Liver (tissue), 8 donors: ENCODE measurements at regions not wholly inside any gene's neighbourhood (a gene's known extent, or its start where the extent isn't known, plus 50 kb on each side); places are given as distances from the start of the nearest gene placed in this dataset.

Experiments
- DNase-seq: peaks from one replicate; pipeline ENCODE4 v3.0.0-alpha.2; 2017; ENCODE audit warnings: low spot score
- H3K27ac ChIP-seq, 2 donors: one replicate each; pipeline ENCODE4 v1.7.0; 2013; ENCODE audit warnings: inconsistent platforms in 2 of 2, low read length in 2 of 2, control low read depth in 1 of 2, low read depth in 1 of 2, mild to moderate bottlenecking in 1 of 2
- H3K27me3 ChIP-seq, 4 donors: one replicate each; pipeline versions ENCODE4 v1.6.1 to v1.7.0; 2013; ENCODE audit warnings: low read length in 3 of 4, inconsistent platforms in 1 of 4, mild to moderate bottlenecking in 1 of 4, moderate library complexity in 1 of 4; ENCODE audit not compliant: control insufficient read depth in 4 of 4, insufficient read depth in 4 of 4
- H3K36me3 ChIP-seq, 4 donors: one replicate each; pipeline versions ENCODE4 v1.6.1 to v1.7.0; 2013; ENCODE audit warnings: low read length in 3 of 4, mild to moderate bottlenecking in 3 of 4, low read depth in 1 of 4, moderate library complexity in 1 of 4; ENCODE audit not compliant: control insufficient read depth in 4 of 4, insufficient read depth in 3 of 4
- H3K4me1 ChIP-seq, 4 donors: one replicate each; pipeline versions ENCODE4 v1.6.1 to v1.7.0; 2013; ENCODE audit warnings: low read length in 3 of 4, mild to moderate bottlenecking in 3 of 4, moderate library complexity in 1 of 4; ENCODE audit not compliant: control insufficient read depth in 4 of 4, insufficient read depth in 4 of 4
- H3K4me3 ChIP-seq, 3 donors: one replicate each; pipeline versions ENCODE4 v1.6.1 to v1.7.0; 2013; ENCODE audit warnings: low read length in 3 of 3, control low read depth in 1 of 3, low read depth in 1 of 3, mild to moderate bottlenecking in 1 of 3
- H3K9ac ChIP-seq, 2 donors: one replicate each; pipeline ENCODE4 v1.7.0; 2013; ENCODE audit warnings: low read length in 2 of 2, mild to moderate bottlenecking in 2 of 2, moderate library complexity in 2 of 2, control low read depth in 1 of 2, low read depth in 1 of 2
- H3K9me3 ChIP-seq, 4 donors: one replicate each; pipeline versions ENCODE4 v1.6.1 to v1.7.0; 2013; ENCODE audit warnings: low read length in 3 of 4; ENCODE audit not compliant: control insufficient read depth in 4 of 4
- FOXA1 ChIP-seq: IDR thresholded peaks from 2 replicates; pipeline ENCODE4 v1.6.1; 2016; ENCODE audit warnings: antibody characterized with exemption
- FOXA2 ChIP-seq: IDR thresholded peaks from 2 replicates; pipeline ENCODE4 v1.6.1; 2016; ENCODE audit warnings: antibody characterized with exemption
- GABPA ChIP-seq, 2 donors: IDR thresholded peaks in 1 of 2; conservative IDR thresholded peaks in 1 of 2; 2 replicates each; pipeline ENCODE4 v1.6.1; 2016; ENCODE audit warnings: antibody characterized with exemption in 2 of 2, mild to moderate bottlenecking in 1 of 2, moderate library complexity in 1 of 2
- HNF4A ChIP-seq, 2 donors: conservative IDR thresholded peaks; 2 replicates each; pipeline ENCODE4 v1.6.1; 2016; ENCODE audit warnings: antibody characterized with exemption in 2 of 2, mild to moderate bottlenecking in 2 of 2
- JUND ChIP-seq, 2 donors: IDR thresholded peaks; 2 replicates each; pipeline ENCODE4 v1.6.1; 2016; ENCODE audit warnings: antibody characterized with exemption in 2 of 2
- NR2F2 ChIP-seq: IDR thresholded peaks from 2 replicates; pipeline ENCODE4 v1.6.1; 2016; ENCODE audit warnings: antibody characterized with exemption
- RAD21 ChIP-seq, 2 donors: IDR thresholded peaks; 2 replicates each; pipeline ENCODE4 v1.6.1; 2016; ENCODE audit warnings: antibody characterized with exemption in 2 of 2, mild to moderate bottlenecking in 2 of 2
- RXRA ChIP-seq, 2 donors: IDR thresholded peaks; 2 replicates each; pipeline ENCODE4 v1.6.1; 2017 to 2018; ENCODE audit warnings: antibody characterized with exemption in 2 of 2, mild to moderate bottlenecking in 1 of 2
- SP1 ChIP-seq: IDR thresholded peaks from 2 replicates; pipeline ENCODE4 v1.6.1; 2018; ENCODE audit warnings: antibody characterized with exemption, mild to moderate bottlenecking
- TAF1 ChIP-seq: conservative IDR thresholded peaks from 2 replicates; pipeline ENCODE4 v1.6.1; 2016; ENCODE audit warnings: antibody characterized with exemption, mild to moderate bottlenecking
- YY1 ChIP-seq: IDR thresholded peaks from 2 replicates; pipeline ENCODE4 v1.6.1; 2016; ENCODE audit warnings: antibody characterized with exemption, mild to moderate bottlenecking
- WGBS: extraction: QIAGEN DNeasy Blood & Tissue Kit; methylation state at CpG from one replicate; pipeline ENCODE4 v1.1.7; 2013; 5-methylcytosine and 5-hydroxymethylcytosine counted together
- TF ChIP-seq, protein P1 (sequence below): IDR thresholded peaks from 2 replicates; pipeline ENCODE4 v1.6.1; 2016; ENCODE audit warnings: antibody characterized with exemption
- TF ChIP-seq, protein P2 (sequence below): IDR thresholded peaks from 2 replicates; pipeline ENCODE4 v1.6.1; 2016; ENCODE audit warnings: antibody characterized with exemption, mild to moderate bottlenecking
- TF ChIP-seq, protein P3 (sequence below): IDR thresholded peaks from 2 replicates; pipeline ENCODE4 v1.6.1; 2016; ENCODE audit warnings: antibody characterized with exemption
- TF ChIP-seq, protein P4 (sequence below): IDR thresholded peaks from 2 replicates; pipeline ENCODE4 v1.6.1; 2016; ENCODE audit warnings: antibody characterized with exemption
- TF ChIP-seq, protein P5 (sequence below): fragments of 150-350 bp; IDR thresholded peaks from 2 replicates; pipeline ENCODE4 v1.5.1; 2017; ENCODE audit warnings: improper control_type of control experiment, low read depth, low read length; ENCODE audit not compliant: missing input control
- donor health status: healthy.
- donor health status: healthy.
- donor health status: healthy.
- donor health status: healthy.
- donor health status: healthy.

DNA sequence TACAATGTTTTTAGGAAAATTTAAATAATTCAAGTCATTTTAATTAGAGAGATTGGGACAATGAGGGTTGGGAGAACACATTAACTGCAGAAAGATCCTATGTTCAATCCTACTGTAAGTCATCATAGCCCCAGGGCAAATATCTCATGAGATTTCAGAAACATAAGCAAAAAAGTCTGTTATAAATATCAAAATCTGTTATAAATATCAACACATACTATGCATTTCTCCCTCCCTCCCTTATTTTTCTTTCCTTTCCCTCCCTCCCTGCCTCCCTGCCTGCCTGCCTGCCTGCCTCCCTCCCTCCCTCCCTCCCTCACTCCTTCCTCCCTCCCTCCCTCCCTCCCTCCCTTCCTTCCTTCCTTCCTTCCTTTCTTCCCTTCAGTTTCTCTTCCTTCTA lies 267.3 kb upstream of the SASH1 start:
- no peaks in the 10 kb centered on the region for H3K27me3 ChIP-seq
- no peak for DNase-seq
- H3K9ac ChIP-seq = no peak overlapping the region
- H3K27ac ChIP-seq = no peak overlapping the region
- H3K4me3 ChIP-seq = no peak overlapping the region
- H3K4me1 ChIP-seq = no peaks in the 10 kb centered on the region
- no peaks in the 10 kb centered on the region for H3K36me3 ChIP-seq
- TF ChIP-seq SP1 = no peak
- TF ChIP-seq JUND (IDR thresholded peaks at IDR 0.05) = no peak
- no peak for TF ChIP-seq FOXA1
- no peak for TF ChIP-seq RAD21 (IDR thresholded peaks at IDR 0.05)
- TF ChIP-seq NR2F2 = no peak
- peaks cover 0 to 2% (median 0%) of the 10 kb centered on the region in 4 donors for H3K9me3 ChIP-seq

DNA sequence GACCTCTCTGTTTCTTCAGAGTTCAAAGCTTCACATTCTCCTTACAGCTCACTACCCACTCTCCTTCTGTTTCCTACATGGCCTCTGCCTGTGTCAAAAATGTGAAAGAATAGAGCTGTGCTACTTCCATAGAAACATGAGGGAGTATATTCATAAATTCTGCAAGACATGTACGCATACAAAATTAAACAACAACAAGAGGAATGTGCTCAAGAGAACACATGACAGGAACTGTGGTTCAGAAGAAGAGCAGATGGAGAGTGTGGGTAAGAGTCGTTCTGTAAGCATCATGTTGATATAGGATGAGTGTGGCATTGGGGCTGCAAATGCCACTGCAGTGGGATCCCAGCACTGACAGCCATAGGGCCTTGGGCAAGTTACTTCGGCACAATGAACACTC lies 266.6 kb upstream of the SASH1 start:
- H3K4me1 ChIP-seq = no peaks in the 10 kb centered on the region
- H3K27ac ChIP-seq = no peak overlapping the region
- no peak overlapping the region for H3K9ac ChIP-seq
- no peaks in the 10 kb centered on the region for H3K36me3 ChIP-seq
- no peaks in the 10 kb centered on the region for H3K27me3 ChIP-seq
- no peak overlapping the region for H3K4me3 ChIP-seq
- peaks cover 0 to 2% (median 0%) of the 10 kb centered on the region in 4 donors for H3K9me3 ChIP-seq
- no peak for DNase-seq
- no peak for TF ChIP-seq SP1
- TF ChIP-seq, protein P1, sequence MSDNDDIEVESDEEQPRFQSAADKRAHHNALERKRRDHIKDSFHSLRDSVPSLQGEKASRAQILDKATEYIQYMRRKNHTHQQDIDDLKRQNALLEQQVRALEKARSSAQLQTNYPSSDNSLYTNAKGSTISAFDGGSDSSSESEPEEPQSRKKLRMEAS = no peak
- TF ChIP-seq HNF4A (conservative IDR thresholded peaks at IDR 0.05) = no peak
- no peak for TF ChIP-seq TAF1
- TF ChIP-seq RXRA (IDR thresholded peaks at IDR 0.05) = no peak
- TF ChIP-seq GABPA (IDR thresholded peaks at IDR 0.05 in 1 of 2, conservative IDR thresholded peaks at IDR 0.05 in 1 of 2) = no peak
- TF ChIP-seq FOXA1 = no peak
- TF ChIP-seq, protein P2, sequence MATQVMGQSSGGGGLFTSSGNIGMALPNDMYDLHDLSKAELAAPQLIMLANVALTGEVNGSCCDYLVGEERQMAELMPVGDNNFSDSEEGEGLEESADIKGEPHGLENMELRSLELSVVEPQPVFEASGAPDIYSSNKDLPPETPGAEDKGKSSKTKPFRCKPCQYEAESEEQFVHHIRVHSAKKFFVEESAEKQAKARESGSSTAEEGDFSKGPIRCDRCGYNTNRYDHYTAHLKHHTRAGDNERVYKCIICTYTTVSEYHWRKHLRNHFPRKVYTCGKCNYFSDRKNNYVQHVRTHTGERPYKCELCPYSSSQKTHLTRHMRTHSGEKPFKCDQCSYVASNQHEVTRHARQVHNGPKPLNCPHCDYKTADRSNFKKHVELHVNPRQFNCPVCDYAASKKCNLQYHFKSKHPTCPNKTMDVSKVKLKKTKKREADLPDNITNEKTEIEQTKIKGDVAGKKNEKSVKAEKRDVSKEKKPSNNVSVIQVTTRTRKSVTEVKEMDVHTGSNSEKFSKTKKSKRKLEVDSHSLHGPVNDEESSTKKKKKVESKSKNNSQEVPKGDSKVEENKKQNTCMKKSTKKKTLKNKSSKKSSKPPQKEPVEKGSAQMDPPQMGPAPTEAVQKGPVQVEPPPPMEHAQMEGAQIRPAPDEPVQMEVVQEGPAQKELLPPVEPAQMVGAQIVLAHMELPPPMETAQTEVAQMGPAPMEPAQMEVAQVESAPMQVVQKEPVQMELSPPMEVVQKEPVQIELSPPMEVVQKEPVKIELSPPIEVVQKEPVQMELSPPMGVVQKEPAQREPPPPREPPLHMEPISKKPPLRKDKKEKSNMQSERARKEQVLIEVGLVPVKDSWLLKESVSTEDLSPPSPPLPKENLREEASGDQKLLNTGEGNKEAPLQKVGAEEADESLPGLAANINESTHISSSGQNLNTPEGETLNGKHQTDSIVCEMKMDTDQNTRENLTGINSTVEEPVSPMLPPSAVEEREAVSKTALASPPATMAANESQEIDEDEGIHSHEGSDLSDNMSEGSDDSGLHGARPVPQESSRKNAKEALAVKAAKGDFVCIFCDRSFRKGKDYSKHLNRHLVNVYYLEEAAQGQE = no peak
- 87% methylated on average over 3 of the region's 3 CpGs for WGBS

DNA sequence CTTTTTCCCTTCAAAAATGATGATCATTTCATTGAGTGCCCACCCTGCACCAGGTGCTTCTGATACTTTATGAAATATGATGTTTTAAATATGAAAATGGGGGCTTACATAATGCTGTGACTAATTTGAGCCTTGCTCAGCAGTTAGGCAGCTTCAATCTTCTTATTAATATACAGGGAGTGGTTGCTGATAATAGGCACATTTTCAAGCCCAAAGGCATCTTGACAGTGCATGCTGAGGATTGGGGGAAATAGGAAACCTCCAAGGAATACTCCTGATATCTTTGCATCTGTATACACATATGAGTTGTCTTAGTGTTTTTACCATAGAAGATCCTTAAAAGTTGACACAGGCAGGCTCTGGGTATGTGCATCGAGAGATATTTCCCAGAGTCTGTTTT lies 262.3 kb upstream of the SASH1 start:
- H3K4me3 ChIP-seq = no peak overlapping the region
- no peak overlapping the region for H3K9ac ChIP-seq
- H3K27me3 ChIP-seq = no peaks in the 10 kb centered on the region
- no peak for TF ChIP-seq FOXA2
- TF ChIP-seq RXRA (IDR thresholded peaks at IDR 0.05) = no peak
- TF ChIP-seq, protein P1 = no peak
- TF ChIP-seq, protein P2 = no peak
- TF ChIP-seq YY1 = no peak
- TF ChIP-seq, protein P3, sequence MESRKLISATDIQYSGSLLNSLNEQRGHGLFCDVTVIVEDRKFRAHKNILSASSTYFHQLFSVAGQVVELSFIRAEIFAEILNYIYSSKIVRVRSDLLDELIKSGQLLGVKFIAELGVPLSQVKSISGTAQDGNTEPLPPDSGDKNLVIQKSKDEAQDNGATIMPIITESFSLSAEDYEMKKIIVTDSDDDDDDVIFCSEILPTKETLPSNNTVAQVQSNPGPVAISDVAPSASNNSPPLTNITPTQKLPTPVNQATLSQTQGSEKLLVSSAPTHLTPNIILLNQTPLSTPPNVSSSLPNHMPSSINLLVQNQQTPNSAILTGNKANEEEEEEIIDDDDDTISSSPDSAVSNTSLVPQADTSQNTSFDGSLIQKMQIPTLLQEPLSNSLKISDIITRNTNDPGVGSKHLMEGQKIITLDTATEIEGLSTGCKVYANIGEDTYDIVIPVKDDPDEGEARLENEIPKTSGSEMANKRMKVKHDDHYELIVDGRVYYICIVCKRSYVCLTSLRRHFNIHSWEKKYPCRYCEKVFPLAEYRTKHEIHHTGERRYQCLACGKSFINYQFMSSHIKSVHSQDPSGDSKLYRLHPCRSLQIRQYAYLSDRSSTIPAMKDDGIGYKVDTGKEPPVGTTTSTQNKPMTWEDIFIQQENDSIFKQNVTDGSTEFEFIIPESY = no peak
- TF ChIP-seq TAF1 = no peak
- no peak for TF ChIP-seq GABPA (IDR thresholded peaks at IDR 0.05 in 1 of 2, conservative IDR thresholded peaks at IDR 0.05 in 1 of 2)
- TF ChIP-seq HNF4A (conservative IDR thresholded peaks at IDR 0.05) = no peak
- TF ChIP-seq, protein P4, sequence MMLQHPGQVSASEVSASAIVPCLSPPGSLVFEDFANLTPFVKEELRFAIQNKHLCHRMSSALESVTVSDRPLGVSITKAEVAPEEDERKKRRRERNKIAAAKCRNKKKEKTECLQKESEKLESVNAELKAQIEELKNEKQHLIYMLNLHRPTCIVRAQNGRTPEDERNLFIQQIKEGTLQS = no peak
- TF ChIP-seq, protein P5, sequence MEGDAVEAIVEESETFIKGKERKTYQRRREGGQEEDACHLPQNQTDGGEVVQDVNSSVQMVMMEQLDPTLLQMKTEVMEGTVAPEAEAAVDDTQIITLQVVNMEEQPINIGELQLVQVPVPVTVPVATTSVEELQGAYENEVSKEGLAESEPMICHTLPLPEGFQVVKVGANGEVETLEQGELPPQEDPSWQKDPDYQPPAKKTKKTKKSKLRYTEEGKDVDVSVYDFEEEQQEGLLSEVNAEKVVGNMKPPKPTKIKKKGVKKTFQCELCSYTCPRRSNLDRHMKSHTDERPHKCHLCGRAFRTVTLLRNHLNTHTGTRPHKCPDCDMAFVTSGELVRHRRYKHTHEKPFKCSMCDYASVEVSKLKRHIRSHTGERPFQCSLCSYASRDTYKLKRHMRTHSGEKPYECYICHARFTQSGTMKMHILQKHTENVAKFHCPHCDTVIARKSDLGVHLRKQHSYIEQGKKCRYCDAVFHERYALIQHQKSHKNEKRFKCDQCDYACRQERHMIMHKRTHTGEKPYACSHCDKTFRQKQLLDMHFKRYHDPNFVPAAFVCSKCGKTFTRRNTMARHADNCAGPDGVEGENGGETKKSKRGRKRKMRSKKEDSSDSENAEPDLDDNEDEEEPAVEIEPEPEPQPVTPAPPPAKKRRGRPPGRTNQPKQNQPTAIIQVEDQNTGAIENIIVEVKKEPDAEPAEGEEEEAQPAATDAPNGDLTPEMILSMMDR = no peak
- TF ChIP-seq JUND (IDR thresholded peaks at IDR 0.05) = no peak
- WGBS = 69% methylated on average over 1 of the region's 1 CpG
- H3K36me3 ChIP-seq = no peaks in the 10 kb centered on the region
- H3K4me1 ChIP-seq = peaks cover 0 to 10% (median 8%) of the 10 kb centered on the region in 4 donors
- no peak overlapping the region for H3K27ac ChIP-seq
- H3K9me3 ChIP-seq = no peaks in the 10 kb centered on the region
- DNase-seq = no peak
